IMR-90 (cell line): ENCODE measurements at regions not wholly inside any gene's neighbourhood (a gene's known extent, or its start where the extent isn't known, plus 50 kb on each side); places are given as distances from the start of the nearest gene placed in this dataset.

ENCODE experiments used
- ATAC-seq: fragments of 200-7000 bp; cut with Tn5 transposase; 2 replicates; pipeline ENCODE4 v1.9.1; 2020; ENCODE audit warnings: low read depth, mild to moderate bottlenecking, moderate library complexity
- BruUV-seq: library from RNA; stranded (reverse); fragments of 400-500 nt; replicated peaks from 2 replicates; lab custom pipeline; 2021; lab: Mats Ljungman, UMichigan
- CTCF ChIA-PET: fragments of 300-600 bp; formaldehyde crosslinking; extraction: SDS; loops from one replicate; lab custom pipeline; 2021; ENCODE audit warnings: antibody characterized with exemption; lab: Yijun Ruan, JAX
- POLR2A ChIA-PET: fragments of 300-600 bp; sonication (Branson Sonifier 250); formaldehyde crosslinking; loops from one replicate; lab custom pipeline; 2022; ENCODE audit warnings: antibody characterized with exemption; ENCODE audit not compliant: unreplicated experiment; lab: Charles Lee
- DNase-seq: peaks from one replicate; pipeline ENCODE4 v3.0.0; 2013
- H2AFZ ChIP-seq: replicated peaks from 2 replicates; pipeline ENCODE3; 2013; ENCODE audit warnings: low read length, mild to moderate bottlenecking; ENCODE audit not compliant: poor library complexity
- H2AK5ac ChIP-seq: 2 replicates; pipeline ENCODE4 v1.6.1; 2013; ENCODE audit warnings: low read depth, low read length, inconsistent platforms
- H2AK9ac ChIP-seq: replicated peaks from 2 replicates; pipeline ENCODE3; 2013; ENCODE audit warnings: mild to moderate bottlenecking, low read depth, low read length, moderate library complexity; ENCODE audit not compliant: poor library complexity
- H2BK120ac ChIP-seq: 2 replicates; pipeline ENCODE4 v1.6.1; 2013; ENCODE audit warnings: low read depth, low read length, inconsistent platforms
- H2BK15ac ChIP-seq: 3 replicates; pipeline ENCODE4 v1.6.1; 2013; ENCODE audit warnings: low read depth, low read length, inconsistent platforms
- H2BK20ac ChIP-seq: 2 replicates; pipeline ENCODE4 v1.6.1; 2013; ENCODE audit warnings: low read depth, mild to moderate bottlenecking, inconsistent platforms, low read length, moderate library complexity
- H2BK5ac ChIP-seq: 2 replicates; pipeline ENCODE4 v1.6.1; 2013; ENCODE audit warnings: mild to moderate bottlenecking, low read depth, low read length, inconsistent platforms; ENCODE audit not compliant: poor library complexity, severe bottlenecking
- H3K14ac ChIP-seq: replicated peaks from 2 replicates; pipeline ENCODE4 v1.6.1; 2013; ENCODE audit warnings: low read depth, low read length, inconsistent platforms
- H3K18ac ChIP-seq: 2 replicates; pipeline ENCODE4 v1.6.1; 2013; ENCODE audit warnings: low read depth, low read length, control low read depth
- H3K23ac ChIP-seq: 2 replicates; pipeline ENCODE4 v1.6.1; 2013; ENCODE audit warnings: low read depth, low read length, inconsistent platforms
- H3K27ac ChIP-seq: 2 replicates; pipeline ENCODE4 v1.5.1; 2013; ENCODE audit warnings: mild to moderate bottlenecking, control low read depth, low read length; ENCODE audit not compliant: insufficient read depth
- H3K27me3 ChIP-seq: 2 replicates; pipeline ENCODE4 v1.6.1; 2013; ENCODE audit warnings: low read length; ENCODE audit not compliant: control insufficient read depth, insufficient read depth
- H3K36me3 ChIP-seq: 2 replicates; pipeline ENCODE4 v1.6.1; 2013; ENCODE audit warnings: low read length, mixed read lengths; ENCODE audit not compliant: control insufficient read depth, insufficient read depth
- H3K4ac ChIP-seq: 2 replicates; pipeline ENCODE4 v1.6.1; 2013; ENCODE audit warnings: low read depth, low read length, inconsistent platforms
- H3K4me1 ChIP-seq: 2 replicates; pipeline ENCODE4 v1.6.1; 2013; ENCODE audit warnings: low read length, mixed read lengths; ENCODE audit not compliant: control insufficient read depth, insufficient read depth
- H3K4me2 ChIP-seq: 2 replicates; pipeline ENCODE4 v1.6.1; 2013; ENCODE audit warnings: low read depth, mild to moderate bottlenecking, control low read depth, low read length, moderate library complexity
- H3K4me3 ChIP-seq: 2 replicates; pipeline ENCODE4 v1.5.1; 2013; ENCODE audit warnings: low read depth, mild to moderate bottlenecking, control low read depth, low read length, moderate library complexity; ENCODE audit not compliant: insufficient read depth
- H3K56ac ChIP-seq: 2 replicates; pipeline ENCODE4 v1.6.1; 2013; ENCODE audit warnings: low read length, inconsistent platforms; ENCODE audit not compliant: insufficient read depth; ENCODE audit errors: extremely low read depth
- H3K79me1 ChIP-seq, 2 experiments: 2 replicates each; pipeline ENCODE4 v1.6.1; 2013; ENCODE audit warnings: low read length in 2 of 2, inconsistent platforms in 1 of 2, low read depth in 1 of 2
- H3K9ac ChIP-seq: 2 replicates; pipeline ENCODE4 v1.6.1; 2013; ENCODE audit warnings: low read depth, low read length, control low read depth
- H3K9me1 ChIP-seq: 2 replicates; pipeline ENCODE4 v1.6.1; 2013; ENCODE audit warnings: low read length, inconsistent platforms; ENCODE audit not compliant: insufficient read depth
- H3K9me3 ChIP-seq: 2 replicates; pipeline ENCODE4 v1.6.1; 2013; ENCODE audit warnings: low read length; ENCODE audit not compliant: control insufficient read depth, insufficient read depth
- H4K20me1 ChIP-seq: 2 replicates; pipeline ENCODE4 v1.6.1; 2013; ENCODE audit warnings: low read length, inconsistent platforms; ENCODE audit not compliant: insufficient read depth
- H4K5ac ChIP-seq: 2 replicates; pipeline ENCODE4 v1.6.1; 2013; ENCODE audit warnings: mild to moderate bottlenecking, low read depth, low read length, control low read depth
- H4K8ac ChIP-seq, 2 experiments: 2 replicates each; pipeline ENCODE4 v1.6.1; 2013; ENCODE audit warnings: low read depth in 2 of 2, low read length in 2 of 2, control low read depth in 1 of 2, inconsistent platforms in 1 of 2
- H4K91ac ChIP-seq: 2 replicates; pipeline ENCODE4 v1.6.1; 2013; ENCODE audit warnings: low read depth, low read length, inconsistent platforms; ENCODE audit not compliant: insufficient read depth
- BHLHE40 ChIP-seq: fragments of 150-350 bp; IDR thresholded peaks from 2 replicates; pipeline ENCODE4 v1.6.1; 2016; ENCODE audit warnings: mild to moderate bottlenecking, low read depth, low read length
- CEBPB ChIP-seq: IDR thresholded peaks from 2 replicates; pipeline ENCODE4 v1.6.1; 2012; ENCODE audit warnings: low read depth, low read length, improper control_type of control experiment
- CHD1 ChIP-seq: IDR thresholded peaks from 2 replicates; pipeline ENCODE4 v1.6.1; 2012; ENCODE audit warnings: low read depth, low read length, improper control_type of control experiment
- FOS ChIP-seq: fragments of 150-350 bp; IDR thresholded peaks from 2 replicates; pipeline ENCODE4 v1.6.1; 2016; ENCODE audit warnings: low read depth, low read length
- MAFK ChIP-seq: IDR thresholded peaks from 2 replicates; pipeline ENCODE4 v1.6.1; 2012; ENCODE audit warnings: low read depth, low read length, improper control_type of control experiment
- MAZ ChIP-seq: IDR thresholded peaks from 2 replicates; pipeline ENCODE4 v1.6.1; 2012; ENCODE audit warnings: low read depth, mild to moderate bottlenecking, low read length, improper control_type of control experiment, moderate library complexity, borderline replicate concordance
- MXI1 ChIP-seq: IDR thresholded peaks from 2 replicates; pipeline ENCODE4 v1.6.1; 2012; ENCODE audit warnings: low read depth, mild to moderate bottlenecking, low read length, moderate library complexity, borderline replicate concordance
- NFE2L2 ChIP-seq: fragments of 150-350 bp; IDR thresholded peaks from 2 replicates; pipeline ENCODE4 v1.6.1; 2016; ENCODE audit warnings: low read depth, mild to moderate bottlenecking, low read length
- POLR2A ChIP-seq: IDR thresholded peaks from 2 replicates; pipeline ENCODE4 v1.6.1; 2012; ENCODE audit warnings: mild to moderate bottlenecking, low read depth, low read length
- RCOR1 ChIP-seq: IDR thresholded peaks from 2 replicates; pipeline ENCODE4 v1.6.1; 2012; ENCODE audit warnings: mild to moderate bottlenecking, low read length, improper control_type of control experiment; ENCODE audit not compliant: insufficient replicate concordance
- RFX5 ChIP-seq: IDR thresholded peaks from 2 replicates; pipeline ENCODE4 v1.8.0; 2012; ENCODE audit warnings: low read depth, mild to moderate bottlenecking, low read length, moderate library complexity
- SMC3 ChIP-seq: fragments of 150-350 bp; IDR thresholded peaks from 2 replicates; pipeline ENCODE4 v1.6.1; 2016; ENCODE audit warnings: low read depth, mild to moderate bottlenecking, antibody characterized with exemption, low read length, moderate library complexity
- WGBS, 2 experiments: methylation state at CpG; one replicate each; pipeline versions ENCODE4 v1.1.5 to v1.1.7; 2013; ENCODE audit warnings: missing lambda C conversion rate in 2 of 2; ENCODE audit not compliant: insufficient read length in 1 of 2; ENCODE audit errors: extremely low coverage in 2 of 2; 5-methylcytosine and 5-hydroxymethylcytosine counted together
- dilution Hi-C: fragments of 300-500 bp; cut with HindIII; formaldehyde crosslinking; loops from one replicate; pipeline ENCODE4 v1.14.3; 2018; ENCODE audit warnings: low sequenced_read_pairs; ENCODE audit not compliant: unreplicated experiment
- in situ Hi-C: fragments of 300-500 bp; cut with MboI; formaldehyde crosslinking; loops from 3 replicates; pipeline ENCODE4 v1.14.3; 2019; ENCODE audit warnings: low sequenced_read_pairs, inconsistent platforms, mixed read lengths
- intact Hi-C: fragments of 100-400 bp; cut with micrococcal nuclease; formaldehyde crosslinking; loops from 2 replicates; pipeline ENCODE4 v1.10.0; 2022
- TF ChIP-seq, protein P1 (sequence below): fragments of 150-350 bp; IDR thresholded peaks from 2 replicates; pipeline ENCODE4 v1.6.1; 2016; ENCODE audit warnings: low read depth, mild to moderate bottlenecking, low read length, moderate library complexity, borderline replicate concordance
- TF ChIP-seq, protein P2 (sequence below): fragments of 150-350 bp; IDR thresholded peaks from 2 replicates; pipeline ENCODE4 v1.6.1; 2017; ENCODE audit warnings: mild to moderate bottlenecking, antibody characterized with exemption, low read length, low read depth

DNA sequence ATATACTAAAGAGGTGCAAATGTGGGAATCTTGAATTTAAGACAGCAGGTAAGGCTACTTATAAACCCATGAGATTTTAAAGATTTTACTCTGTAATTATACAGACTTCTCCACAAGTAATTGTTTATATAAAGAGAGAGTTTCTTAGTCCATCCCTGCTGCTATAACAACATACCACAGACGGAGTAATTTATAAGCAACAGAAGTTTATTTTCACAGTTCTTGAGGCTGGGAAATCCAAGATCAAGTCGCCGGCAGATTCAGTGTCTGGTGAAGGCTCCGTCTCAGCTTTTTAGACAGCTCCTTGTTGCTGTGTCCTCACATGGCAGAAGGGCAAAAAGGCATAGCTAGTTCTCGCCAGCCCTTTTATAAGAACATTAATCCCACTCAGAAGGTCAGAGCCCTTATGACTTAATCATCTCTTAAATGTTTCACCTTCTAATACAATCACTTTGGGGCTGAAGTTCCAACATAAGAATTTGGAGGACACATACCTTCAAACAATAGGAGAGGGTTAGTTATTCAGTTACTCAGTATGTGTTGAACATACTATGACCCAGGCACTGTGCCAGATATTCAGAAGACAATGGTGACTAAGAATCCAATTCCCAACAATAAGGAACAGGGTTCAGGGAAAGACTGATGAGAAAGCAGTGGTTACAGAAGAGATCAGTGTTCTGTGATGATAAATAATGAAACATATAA, 466.0 kb downstream of the RIT2 start:
- 33% methylated on average over 3 of the region's 5 CpGs; no CpG with 5 or more reads in 1 of the 2 experiments for WGBS, 2 experiments
- DNase-seq (no peak), ATAC-seq (no peak)
- POLR2A ChIA-PET: no interaction called here
- Histone ChIP-seq H3K4me3 (no peak overlapping the region), H2AFZ (no peak overlapping the region), H3K27me3 (no peaks in the 10 kb centered on the region), H2BK120ac (no peak overlapping the region), H3K18ac (no peak overlapping the region), H2BK5ac (no peak overlapping the region), H4K5ac (no peak overlapping the region), H3K79me1 (no peaks in the 10 kb centered on the region), H3K36me3 (no peaks in the 10 kb centered on the region), H3K9ac (no peak overlapping the region), H3K4me2 (no peak overlapping the region), H3K27ac (no peak overlapping the region), H2BK15ac (no peak overlapping the region), H4K8ac (no peak overlapping the region), H3K4ac (no peak overlapping the region), H3K23ac (no peak overlapping the region), H3K56ac (no peak overlapping the region), H2AK9ac (no peak overlapping the region), H3K4me1 (no peaks in the 10 kb centered on the region), H2BK20ac (no peak overlapping the region), H3K9me3 (0 out of 2 replicates have a peak, but pooled peaks cover 2% of the 10 kb centered on the region), H3K14ac (no peak overlapping the region), H3K9me1 (no peaks in the 10 kb centered on the region), H4K20me1 (no peaks in the 10 kb centered on the region), H2AK5ac (no peak overlapping the region), H4K91ac (no peak overlapping the region)
- CTCF ChIA-PET: no interaction called here
- no TSS peak for BruUV-seq
- TF ChIP-seq RFX5: no peak
- TF ChIP-seq MAFK: no peak
- no peak for TF ChIP-seq NFE2L2
- TF ChIP-seq, protein P1, sequence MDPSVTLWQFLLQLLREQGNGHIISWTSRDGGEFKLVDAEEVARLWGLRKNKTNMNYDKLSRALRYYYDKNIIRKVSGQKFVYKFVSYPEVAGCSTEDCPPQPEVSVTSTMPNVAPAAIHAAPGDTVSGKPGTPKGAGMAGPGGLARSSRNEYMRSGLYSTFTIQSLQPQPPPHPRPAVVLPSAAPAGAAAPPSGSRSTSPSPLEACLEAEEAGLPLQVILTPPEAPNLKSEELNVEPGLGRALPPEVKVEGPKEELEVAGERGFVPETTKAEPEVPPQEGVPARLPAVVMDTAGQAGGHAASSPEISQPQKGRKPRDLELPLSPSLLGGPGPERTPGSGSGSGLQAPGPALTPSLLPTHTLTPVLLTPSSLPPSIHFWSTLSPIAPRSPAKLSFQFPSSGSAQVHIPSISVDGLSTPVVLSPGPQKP: no peak
- no peak for TF ChIP-seq SMC3
- no peak for TF ChIP-seq MAZ
- TF ChIP-seq FOS: no peak
- no peak for TF ChIP-seq POLR2A
- TF ChIP-seq MXI1: no peak
- TF ChIP-seq CEBPB: no peak
- TF ChIP-seq RCOR1: no peak
- TF ChIP-seq BHLHE40: no peak
- TF ChIP-seq CHD1: no peak
- TF ChIP-seq, protein P2, sequence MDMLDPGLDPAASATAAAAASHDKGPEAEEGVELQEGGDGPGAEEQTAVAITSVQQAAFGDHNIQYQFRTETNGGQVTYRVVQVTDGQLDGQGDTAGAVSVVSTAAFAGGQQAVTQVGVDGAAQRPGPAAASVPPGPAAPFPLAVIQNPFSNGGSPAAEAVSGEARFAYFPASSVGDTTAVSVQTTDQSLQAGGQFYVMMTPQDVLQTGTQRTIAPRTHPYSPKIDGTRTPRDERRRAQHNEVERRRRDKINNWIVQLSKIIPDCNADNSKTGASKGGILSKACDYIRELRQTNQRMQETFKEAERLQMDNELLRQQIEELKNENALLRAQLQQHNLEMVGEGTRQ: no peak
- intact Hi-C loops: no loop called here
- in situ Hi-C loops: no loop called here
- dilution Hi-C loops: no loop called here
